GM08714 (cell line): ENCODE measurements at regions not wholly inside any gene's neighbourhood (a gene's known extent, or its start where the extent isn't known, plus 50 kb on each side); places are given as distances from the start of the nearest gene placed in this dataset.

Source experiments
- H3K4me3 ChIP-seq: fragments of 200-500 bp; sonication (Bioruptor generic); 2 replicates; pipeline ENCODE4 v1.5.1; 2014; ENCODE audit warnings: mild to moderate bottlenecking, low read length, inconsistent platforms
- ZNF274 ChIP-seq: IDR thresholded peaks from 2 replicates; pipeline ENCODE4 v1.6.1; 2012; ENCODE audit warnings: mild to moderate bottlenecking, low read depth, low read length

GRCh38 chr12:106010741-106011140, 128.0 kb downstream of the NUAK1 start:
- TF ChIP-seq ZNF274 = no peak
- no peak overlapping the region for H3K4me3 ChIP-seq
